Fibroblast of lung (primary cell): ENCODE measurements at regions not wholly inside any gene's neighbourhood (a gene's known extent, or its start where the extent isn't known, plus 50 kb on each side); places are given as distances from the start of the nearest gene placed in this dataset.

Experiments
- DNase-seq, 2 donors: peaks; one replicate each; pipeline versions ENCODE4 v3.0.0 to v3.0.0-alpha.2; 2010; ENCODE audit warnings: low read depth in 2 of 2
- H2AFZ ChIP-seq: 2 replicates; pipeline ENCODE4 v1.5.1; 2012; ENCODE audit warnings: low read length, control low read depth, inconsistent platforms
- H3K27ac ChIP-seq: 2 replicates; pipeline ENCODE4 v1.5.1; 2011; ENCODE audit warnings: low read length, control low read depth; ENCODE audit not compliant: insufficient read depth
- H3K27me3 ChIP-seq: 2 replicates; pipeline ENCODE4 v1.5.1; 2011; ENCODE audit warnings: mild to moderate bottlenecking, low read length; ENCODE audit not compliant: control insufficient read depth, insufficient read depth
- H3K36me3 ChIP-seq: 2 replicates; pipeline ENCODE4 v1.5.1; 2011; ENCODE audit warnings: low read length; ENCODE audit not compliant: control insufficient read depth, insufficient read depth
- H3K4me1 ChIP-seq: 2 replicates; pipeline ENCODE4 v1.5.1; 2011; ENCODE audit warnings: low read length; ENCODE audit not compliant: control insufficient read depth, insufficient read depth; ENCODE audit errors: extremely low read depth
- H3K4me2 ChIP-seq: 2 replicates; pipeline ENCODE4 v1.5.1; 2011; ENCODE audit warnings: low read length, control low read depth; ENCODE audit not compliant: insufficient read depth; ENCODE audit errors: extremely low read depth
- H3K4me3 ChIP-seq, 4 experiments: fragments of 200-600 bp in 1 of 4; sonication (generic) in 1 of 4; replicated peaks in 1 of 4; 2 replicates each; pipeline ENCODE4 v1.5.1; 2011 to 2016; ENCODE audit warnings: low read length in 4 of 4, low read depth in 3 of 4, mild to moderate bottlenecking in 3 of 4, control low read depth in 2 of 4, inconsistent platforms in 1 of 4, mixed read lengths in 1 of 4; ENCODE audit not compliant: insufficient read depth in 1 of 4; ENCODE audit errors: control extremely low read depth in 1 of 4
- H3K79me2 ChIP-seq: 2 replicates; pipeline ENCODE4 v1.5.1; 2012; ENCODE audit warnings: mild to moderate bottlenecking, low read length, inconsistent platforms; ENCODE audit not compliant: control insufficient read depth, insufficient read depth
- H3K9ac ChIP-seq: 2 replicates; pipeline ENCODE4 v1.5.1; 2011; ENCODE audit warnings: mild to moderate bottlenecking, low read length, control low read depth; ENCODE audit not compliant: insufficient read depth
- H3K9me3 ChIP-seq: 2 replicates; pipeline ENCODE4 v1.5.1; 2012; ENCODE audit warnings: low read depth, low read length; ENCODE audit not compliant: control insufficient read depth, insufficient read depth
- H4K20me1 ChIP-seq: 2 replicates; pipeline ENCODE4 v1.5.1; 2011; ENCODE audit warnings: low read length; ENCODE audit not compliant: control insufficient read depth, insufficient read depth; ENCODE audit errors: extremely low read depth
- EZH2 ChIP-seq: IDR thresholded peaks from 2 replicates; pipeline ENCODE4 v1.5.1; 2012; ENCODE audit warnings: low read length, control low read depth, mild to moderate bottlenecking; ENCODE audit errors: missing control alignments
- TF ChIP-seq, protein P1 (sequence below), 2 donors: IDR thresholded peaks in 1 of 2; conservative IDR thresholded peaks in 1 of 2; 1 replicate in 1 of 2; 2 replicates in 1 of 2; pipeline ENCODE4 v1.5.1; 2011 to 2012; ENCODE audit warnings: low read length in 2 of 2, control low read depth in 1 of 2, inconsistent platforms in 1 of 2, low read depth in 1 of 2, mild to moderate bottlenecking in 1 of 2

DNA sequence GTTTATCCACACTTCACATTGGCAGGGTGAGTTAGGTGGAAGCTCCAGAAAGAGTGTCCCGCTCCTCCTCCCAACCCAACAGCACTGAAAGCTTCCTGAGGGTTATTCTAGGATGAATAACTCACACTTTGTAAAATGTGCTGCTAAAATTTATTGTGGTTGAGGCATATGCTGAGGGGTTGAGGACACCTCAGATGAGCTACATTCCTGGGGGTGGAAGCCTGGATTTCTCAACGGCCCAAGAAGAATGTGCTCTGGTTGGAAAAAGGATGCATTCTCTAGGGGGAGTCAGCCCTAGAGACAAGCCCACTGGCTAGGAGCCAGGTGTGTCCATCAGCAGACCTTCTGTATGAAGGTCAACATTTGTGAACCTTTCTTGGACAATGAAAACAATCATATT lies 91.5 kb upstream of the PDE1C start:
- no peak overlapping the region for H3K4me3 ChIP-seq
- H3K4me1 ChIP-seq: peaks cover 11% of the 10 kb centered on the region
- H3K79me2 ChIP-seq: no peaks in the 10 kb centered on the region
- DNase-seq: peak; percentile 34 to 96
- no peak for TF ChIP-seq EZH2
- TF ChIP-seq, protein P1, sequence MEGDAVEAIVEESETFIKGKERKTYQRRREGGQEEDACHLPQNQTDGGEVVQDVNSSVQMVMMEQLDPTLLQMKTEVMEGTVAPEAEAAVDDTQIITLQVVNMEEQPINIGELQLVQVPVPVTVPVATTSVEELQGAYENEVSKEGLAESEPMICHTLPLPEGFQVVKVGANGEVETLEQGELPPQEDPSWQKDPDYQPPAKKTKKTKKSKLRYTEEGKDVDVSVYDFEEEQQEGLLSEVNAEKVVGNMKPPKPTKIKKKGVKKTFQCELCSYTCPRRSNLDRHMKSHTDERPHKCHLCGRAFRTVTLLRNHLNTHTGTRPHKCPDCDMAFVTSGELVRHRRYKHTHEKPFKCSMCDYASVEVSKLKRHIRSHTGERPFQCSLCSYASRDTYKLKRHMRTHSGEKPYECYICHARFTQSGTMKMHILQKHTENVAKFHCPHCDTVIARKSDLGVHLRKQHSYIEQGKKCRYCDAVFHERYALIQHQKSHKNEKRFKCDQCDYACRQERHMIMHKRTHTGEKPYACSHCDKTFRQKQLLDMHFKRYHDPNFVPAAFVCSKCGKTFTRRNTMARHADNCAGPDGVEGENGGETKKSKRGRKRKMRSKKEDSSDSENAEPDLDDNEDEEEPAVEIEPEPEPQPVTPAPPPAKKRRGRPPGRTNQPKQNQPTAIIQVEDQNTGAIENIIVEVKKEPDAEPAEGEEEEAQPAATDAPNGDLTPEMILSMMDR (conservative IDR thresholded peaks at IDR 0.05 in 1 of 2, IDR thresholded peaks at IDR 0.05 in 1 of 2; ENCODE audit: low read depth in 1 of 2, low read length in 2 of 2): no peak
- H3K27me3 ChIP-seq: no peaks in the 10 kb centered on the region
- no peak overlapping the region for H3K9ac ChIP-seq
- H3K36me3 ChIP-seq: no peaks in the 10 kb centered on the region
- H3K9me3 ChIP-seq: no peaks in the 10 kb centered on the region
- H3K27ac ChIP-seq: peak overlapping the region; percentile 70
- H2AFZ ChIP-seq: no peak overlapping the region
- H3K4me2 ChIP-seq: no peak overlapping the region
- no peaks in the 10 kb centered on the region for H4K20me1 ChIP-seq

DNA sequence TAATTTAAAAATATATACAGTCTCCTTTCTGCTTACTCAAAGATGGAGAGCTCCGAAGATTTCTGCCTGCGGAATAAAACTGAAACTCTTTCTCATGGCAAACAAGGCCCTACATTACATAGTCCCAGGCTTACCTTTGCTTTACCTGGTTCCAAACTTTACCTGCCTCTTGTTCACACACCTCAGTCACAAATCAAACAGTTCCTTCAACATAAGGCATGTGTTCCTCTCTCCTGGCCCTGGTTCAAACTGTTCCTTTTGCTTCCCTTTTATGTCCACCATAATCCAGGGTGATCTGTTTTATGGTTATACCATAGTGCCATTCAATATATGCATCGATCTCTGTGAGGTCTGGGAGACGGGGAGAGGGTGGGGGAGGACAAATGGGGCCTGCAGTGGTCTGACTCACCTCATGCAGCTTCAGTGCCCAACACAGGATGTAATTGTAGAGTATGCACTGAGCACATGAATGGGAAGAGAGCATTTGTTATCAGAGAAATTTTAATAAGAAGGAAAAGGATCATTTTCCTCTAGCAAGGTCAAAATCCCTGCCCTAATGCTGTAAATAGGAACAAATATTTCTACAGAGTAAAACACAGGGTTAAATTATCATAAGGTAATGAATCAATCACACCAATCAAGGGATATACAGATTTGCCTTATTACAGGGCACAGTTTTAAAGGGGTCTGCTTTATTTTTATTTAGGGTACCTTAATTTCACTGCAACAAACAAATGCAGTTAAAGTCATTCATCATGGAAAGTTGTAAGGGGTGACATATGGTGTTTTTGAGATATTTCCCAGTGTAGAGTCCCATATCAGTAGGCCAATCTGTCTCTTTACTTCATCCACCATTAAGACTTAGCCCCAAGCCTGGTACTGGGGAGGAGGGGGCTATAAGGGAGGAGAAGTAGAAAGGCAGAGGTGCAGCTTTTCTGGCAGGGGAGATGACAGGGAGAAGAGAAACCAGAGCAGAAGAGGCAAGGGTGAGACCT lies 88.8 kb upstream of the PDE1C start:
- Histone ChIP-seq H3K27ac (no peak overlapping the region), H3K27me3 (no peaks in the 10 kb centered on the region), H3K4me2 (no peak overlapping the region), H3K79me2 (no peaks in the 10 kb centered on the region), H3K9me3 (no peaks in the 10 kb centered on the region), H2AFZ (no peak overlapping the region), H3K4me1 (peaks cover 9% of the 10 kb centered on the region), H3K36me3 (no peaks in the 10 kb centered on the region), H3K9ac (no peak overlapping the region), H4K20me1 (no peaks in the 10 kb centered on the region), H3K4me3 (no peak overlapping the region)
- TF ChIP-seq, protein P1 (conservative IDR thresholded peaks at IDR 0.05 in 1 of 2, IDR thresholded peaks at IDR 0.05 in 1 of 2; ENCODE audit: low read depth in 1 of 2, low read length in 2 of 2): no peak
- TF ChIP-seq EZH2: no peak
- DNase-seq: peak in 1 of 2 donors; percentile 54

DNA sequence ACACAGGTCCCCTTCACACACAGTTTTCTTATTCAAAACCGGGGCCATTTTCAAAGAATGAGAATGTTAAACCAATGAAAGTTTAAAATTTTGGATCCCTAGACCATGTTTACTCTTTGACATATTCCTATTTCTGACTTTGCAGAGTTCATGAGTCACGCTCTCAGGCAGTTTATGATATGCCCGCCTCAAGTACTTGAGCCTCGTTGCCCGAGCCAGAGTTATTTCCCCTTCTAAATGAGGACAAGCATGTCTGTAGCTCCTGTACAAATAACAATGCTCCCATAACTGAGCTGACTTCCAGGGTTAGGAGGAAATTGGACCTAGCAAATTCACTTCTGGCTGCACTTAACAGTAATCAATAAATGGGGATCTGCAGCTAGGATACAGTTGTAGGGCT lies 87.9 kb upstream of the PDE1C start:
- no peak overlapping the region for H3K9ac ChIP-seq
- no peaks in the 10 kb centered on the region for H3K79me2 ChIP-seq
- TF ChIP-seq, protein P1 (conservative IDR thresholded peaks at IDR 0.05 in 1 of 2, IDR thresholded peaks at IDR 0.05 in 1 of 2; ENCODE audit: low read depth in 1 of 2, low read length in 2 of 2): no peak
- no peak for TF ChIP-seq EZH2
- H3K4me1 ChIP-seq: peaks cover 8% of the 10 kb centered on the region
- H3K27ac ChIP-seq: no peak overlapping the region
- H3K36me3 ChIP-seq: no peaks in the 10 kb centered on the region
- H3K4me2 ChIP-seq: no peak overlapping the region
- no peaks in the 10 kb centered on the region for H3K27me3 ChIP-seq
- no peak overlapping the region for H3K4me3 ChIP-seq
- H4K20me1 ChIP-seq: no peaks in the 10 kb centered on the region
- no peak overlapping the region for H2AFZ ChIP-seq
- DNase-seq: peak in 1 of 2 donors; percentile 68
- H3K9me3 ChIP-seq: no peaks in the 10 kb centered on the region
